Thymus (tissue), 11 donors: ENCODE measurements at regions not wholly inside any gene's neighbourhood (a gene's known extent, or its start where the extent isn't known, plus 50 kb on each side); places are given as distances from the start of the nearest gene placed in this dataset.

Source experiments
- DNase-seq, 9 donors: peaks; one replicate each; pipeline ENCODE4 v3.0.0-alpha.2; 2013; ENCODE audit warnings: low spot score in 9 of 9, low read depth in 6 of 9, missing footprints in 1 of 9
- H3K27ac ChIP-seq, 2 donors: one replicate each; pipeline ENCODE4 v1.5.1; 2013; ENCODE audit warnings: control low read depth in 1 of 2, low read depth in 1 of 2, low read length in 1 of 2, mild to moderate bottlenecking in 1 of 2, moderate library complexity in 1 of 2
- H3K27me3 ChIP-seq, 2 donors: one replicate each; pipeline ENCODE4 v1.5.1; 2013; ENCODE audit warnings: low read length in 1 of 2; ENCODE audit not compliant: control insufficient read depth in 2 of 2, insufficient read depth in 1 of 2
- H3K36me3 ChIP-seq, 2 donors: one replicate each; pipeline ENCODE4 v1.5.1; 2013; ENCODE audit warnings: low read length in 1 of 2, mild to moderate bottlenecking in 1 of 2, moderate library complexity in 1 of 2; ENCODE audit not compliant: control insufficient read depth in 2 of 2, insufficient read depth in 2 of 2
- H3K4me1 ChIP-seq, 2 donors: one replicate each; pipeline ENCODE4 v1.5.1; 2013; ENCODE audit warnings: low read length in 2 of 2; ENCODE audit not compliant: control insufficient read depth in 2 of 2, insufficient read depth in 2 of 2
- H3K4me3 ChIP-seq, 2 donors: one replicate each; pipeline ENCODE4 v1.5.1; 2013; ENCODE audit warnings: low read length in 2 of 2, control low read depth in 1 of 2, mild to moderate bottlenecking in 1 of 2
- H3K9me3 ChIP-seq, 2 donors: one replicate each; pipeline ENCODE4 v1.5.1; 2013; ENCODE audit warnings: low read length in 1 of 2, mild to moderate bottlenecking in 1 of 2; ENCODE audit not compliant: control insufficient read depth in 2 of 2, insufficient read depth in 1 of 2
- WGBS: extraction: QIAGEN DNeasy Blood & Tissue Kit; methylation state at CpG from one replicate; pipeline ENCODE4 v1.1.7; 2013; 5-methylcytosine and 5-hydroxymethylcytosine counted together
- donor health status: healthy.

- Histone ChIP-seq H3K36me3 (no peaks in the 10 kb centered on the region), H3K27me3 (no peaks in the 10 kb centered on the region), H3K27ac (no peak overlapping the region), H3K4me1 (no peaks in the 10 kb centered on the region), H3K4me3 (no peak overlapping the region), H3K9me3 (no peaks in the 10 kb centered on the region)
- 91% methylated on average over 5 of the region's 5 CpGs for WGBS
- no peak for DNase-seq
Measured at GRCh38 chr11:56932572-56933220, 56.0 kb upstream of the OR5AK2 start.

GRCh38 chr11:56923116-56923515, 65.6 kb upstream of the OR5AK2 start:
- no peak overlapping the region for H3K27ac ChIP-seq
- no peaks in the 10 kb centered on the region for H3K4me1 ChIP-seq
- H3K9me3 ChIP-seq: no peaks in the 10 kb centered on the region
- WGBS: 0% methylated on average over 1 of the region's 1 CpG
- no peak for DNase-seq
- H3K27me3 ChIP-seq: no peaks in the 10 kb centered on the region
- H3K36me3 ChIP-seq: no peaks in the 10 kb centered on the region
- no peak overlapping the region for H3K4me3 ChIP-seq

- DNase-seq: no peak
- H3K36me3 ChIP-seq: no peaks in the 10 kb centered on the region
Measured at GRCh38 chr11:56922421-56922820, 66.3 kb upstream of the OR5AK2 start.

GRCh38 chr11:56917708-56918400, 70.9 kb upstream of the OR5AK2 start:
- Histone ChIP-seq H3K27me3 (no peaks in the 10 kb centered on the region), H3K4me1 (no peaks in the 10 kb centered on the region), H3K36me3 (no peaks in the 10 kb centered on the region), H3K4me3 (no peak overlapping the region), H3K9me3 (no peaks in the 10 kb centered on the region), H3K27ac (no peak overlapping the region)
- 85% methylated on average over 3 of the region's 3 CpGs for WGBS
- DNase-seq: no peak

More at GRCh38 chr11:56922421-56922820, 66.3 kb upstream of the OR5AK2 start:
- Histone ChIP-seq H3K9me3 (no peaks in the 10 kb centered on the region), H3K4me1 (no peaks in the 10 kb centered on the region), H3K27me3 (no peaks in the 10 kb centered on the region), H3K27ac (no peak overlapping the region), H3K4me3 (no peak overlapping the region)
- 96% methylated on average over 1 of the region's 1 CpG for WGBS

GRCh38 chr11:56916587-56916986, 72.1 kb upstream of the OR5AK2 start:
- Histone ChIP-seq H3K9me3 (no peaks in the 10 kb centered on the region), H3K4me3 (no peak overlapping the region), H3K27ac (no peak overlapping the region), H3K4me1 (no peaks in the 10 kb centered on the region), H3K36me3 (no peaks in the 10 kb centered on the region), H3K27me3 (no peaks in the 10 kb centered on the region)
- WGBS: 11% methylated on average over 2 of the region's 2 CpGs
- DNase-seq: no peak

- WGBS: 45% methylated on average over 5 of the region's 5 CpGs
- H3K4me3 ChIP-seq: no peak overlapping the region
- H3K27ac ChIP-seq: no peak overlapping the region
- no peaks in the 10 kb centered on the region for H3K36me3 ChIP-seq
- no peaks in the 10 kb centered on the region for H3K4me1 ChIP-seq
- no peaks in the 10 kb centered on the region for H3K27me3 ChIP-seq
- no peaks in the 10 kb centered on the region for H3K9me3 ChIP-seq
- DNase-seq: no peak
Measured at GRCh38 chr11:56916162-56916561, 72.6 kb upstream of the OR5AK2 start.

- H3K4me3 ChIP-seq: no peak overlapping the region
- H3K9me3 ChIP-seq: no peaks in the 10 kb centered on the region
- H3K27me3 ChIP-seq: no peaks in the 10 kb centered on the region
- no peak for DNase-seq
- 83% methylated on average over 5 of the region's 5 CpGs for WGBS
- no peak overlapping the region for H3K27ac ChIP-seq
- H3K36me3 ChIP-seq: no peaks in the 10 kb centered on the region
- no peaks in the 10 kb centered on the region for H3K4me1 ChIP-seq
Measured at GRCh38 chr11:56911312-56911711, 77.4 kb upstream of the OR5AK2 start.

GRCh38 chr11:56910785-56911184, 77.9 kb upstream of the OR5AK2 start:
- WGBS: 93% methylated on average over 9 of the region's 9 CpGs
- DNase-seq: no peak
- no peaks in the 10 kb centered on the region for H3K9me3 ChIP-seq
- H3K36me3 ChIP-seq: no peaks in the 10 kb centered on the region
- H3K27ac ChIP-seq: no peak overlapping the region
- H3K27me3 ChIP-seq: no peaks in the 10 kb centered on the region
- H3K4me1 ChIP-seq: no peaks in the 10 kb centered on the region
- no peak overlapping the region for H3K4me3 ChIP-seq

- H3K36me3 ChIP-seq: no peaks in the 10 kb centered on the region
- H3K27me3 ChIP-seq: no peaks in the 10 kb centered on the region
- H3K4me3 ChIP-seq: no peak overlapping the region
- H3K9me3 ChIP-seq: no peaks in the 10 kb centered on the region
- 96% methylated on average over 10 of the region's 10 CpGs for WGBS
- no peak overlapping the region for H3K27ac ChIP-seq
- no peak for DNase-seq
- no peaks in the 10 kb centered on the region for H3K4me1 ChIP-seq
Measured at GRCh38 chr11:56910046-56910773, 78.5 kb upstream of the OR5AK2 start.
